OCI-LY3 (cell line): ENCODE measurements at regions not wholly inside any gene's neighbourhood (a gene's known extent, or its start where the extent isn't known, plus 50 kb on each side); places are given as distances from the start of the nearest gene placed in this dataset.

Experiments used
- H2AFZ ChIP-seq: fragments of 200-600, 300-600 bp; shearing (Covaris generic); 2 replicates; pipeline ENCODE4 v1.6.0; 2014; ENCODE audit warnings: antibody characterized with exemption, low read depth, low read length
- H3K27ac ChIP-seq: fragments of 200-600, 300-600 bp; sonication (generic); 2 replicates; pipeline ENCODE4 v1.5.1; 2014; ENCODE audit warnings: mild to moderate bottlenecking, low read length, moderate library complexity, mixed read lengths
- H3K27me3 ChIP-seq: fragments of 200-600, 300-600 bp; sonication (generic); 2 replicates; pipeline ENCODE4 v1.6.1; 2014; ENCODE audit warnings: low read depth, low read length, mixed read lengths
- H3K36me3 ChIP-seq: fragments of 200-600, 300-600 bp; sonication (generic); replicated peaks from 2 replicates; pipeline ENCODE3; 2014; ENCODE audit warnings: low read depth, low read length, mixed read lengths
- H3K4me1 ChIP-seq: fragments of 300-600, 200-600 bp; sonication (generic); 2 replicates; pipeline ENCODE4 v1.6.1; 2014; ENCODE audit warnings: low read length, mixed read lengths
- H3K4me2 ChIP-seq: fragments of 200-600, 300-600 bp; sonication (generic); 2 replicates; pipeline ENCODE4 v1.6.1; 2014; ENCODE audit warnings: low read length, mixed read lengths
- H3K4me3 ChIP-seq: fragments of 300-600, 200-600 bp; sonication (generic); 2 replicates; pipeline ENCODE4 v1.5.1; 2014; ENCODE audit warnings: antibody characterized with exemption, mild to moderate bottlenecking, low read length, moderate library complexity
- H3K79me2 ChIP-seq: fragments of 300-600, 200-600 bp; shearing (Covaris generic); 2 replicates; pipeline ENCODE4 v1.6.1; 2014; ENCODE audit warnings: mild to moderate bottlenecking, low read length, mixed read lengths
- H3K9ac ChIP-seq: fragments of 300-600, 200-600 bp; shearing (Covaris generic); 2 replicates; pipeline ENCODE4 v1.6.0; 2014; ENCODE audit warnings: mild to moderate bottlenecking, low read length, moderate library complexity
- H3K9me3 ChIP-seq: fragments of 200-600, 300-600 bp; shearing (Covaris generic); 2 replicates; pipeline ENCODE4 v1.6.1; 2014; ENCODE audit warnings: low read length, mixed read lengths; ENCODE audit not compliant: insufficient read depth
- H4K20me1 ChIP-seq: fragments of 200-600, 300-600 bp; sonication (generic); 2 replicates; pipeline ENCODE4 v1.6.1; 2016; ENCODE audit warnings: low read length, mixed read lengths; ENCODE audit not compliant: insufficient read depth
- CTCF ChIP-seq: fragments of 200-600, 300-600 bp; sonication (generic); IDR thresholded peaks from 2 replicates; pipeline ENCODE4 v1.5.1; 2014; ENCODE audit warnings: antibody characterized with exemption, low read length, low read depth
- EZH2phosphoT487 ChIP-seq: fragments of 200-600 bp; shearing (Covaris generic); IDR thresholded peaks from 2 replicates; pipeline ENCODE4 v1.6.1; 2018; ENCODE audit warnings: antibody characterized with exemption, mixed run types, low read depth

- Histone ChIP-seq H3K27me3 (no peaks in the 10 kb centered on the region), H3K4me1 (peaks cover 23% of the 10 kb centered on the region), H3K4me2 (peak overlapping the region; percentile 69), H3K27ac (peak overlapping the region; percentile 17; the same call in 1 of the 2 replicates), H2AFZ (no peak overlapping the region), H3K4me3 (no peak overlapping the region), H3K79me2 (no peaks in the 10 kb centered on the region), H3K9me3 (no peaks in the 10 kb centered on the region), H3K9ac (no peak overlapping the region), H4K20me1 (no peaks in the 10 kb centered on the region), H3K36me3 (no peaks in the 10 kb centered on the region)
- no peak for TF ChIP-seq EZH2phosphoT487
- TF ChIP-seq CTCF, result no peak
Measured at GRCh38 chr7:26532471-26532870, 240.8 kb downstream of the SNX10 start.

GRCh38 chr7:26533217-26533616, 241.6 kb downstream of the SNX10 start:
- no peaks in the 10 kb centered on the region for H3K79me2 ChIP-seq
- peaks cover 23% of the 10 kb centered on the region for H3K4me1 ChIP-seq
- H4K20me1 ChIP-seq, result no peaks in the 10 kb centered on the region
- H3K9ac ChIP-seq, result no peak overlapping the region
- H3K4me2 ChIP-seq, result no peak overlapping the region
- H3K27ac ChIP-seq, result no peak overlapping the region
- TF ChIP-seq EZH2phosphoT487 (no peak), CTCF (no peak)
- H2AFZ ChIP-seq, result no peak overlapping the region
- H3K27me3 ChIP-seq, result no peaks in the 10 kb centered on the region
- H3K4me3 ChIP-seq, result no peak overlapping the region
- no peaks in the 10 kb centered on the region for H3K36me3 ChIP-seq
- H3K9me3 ChIP-seq, result no peaks in the 10 kb centered on the region

GRCh38 chr7:26534649-26535482, 243.2 kb downstream of the SNX10 start:
- TF ChIP-seq CTCF (no peak), EZH2phosphoT487 (no peak)
- Histone ChIP-seq H3K4me1 (peaks cover 23% of the 10 kb centered on the region), H3K9ac (no peak overlapping the region), H3K9me3 (no peaks in the 10 kb centered on the region), H3K4me2 (no peak overlapping the region), H2AFZ (no peak overlapping the region), H3K36me3 (no peaks in the 10 kb centered on the region), H3K27me3 (no peaks in the 10 kb centered on the region), H3K79me2 (no peaks in the 10 kb centered on the region), H3K27ac (no peak overlapping the region), H3K4me3 (no peak overlapping the region), H4K20me1 (no peaks in the 10 kb centered on the region)

GRCh38 chr7:26535483-26536007, 243.9 kb downstream of the SNX10 start:
- H3K79me2 ChIP-seq, result no peaks in the 10 kb centered on the region
- TF ChIP-seq EZH2phosphoT487, result no peak
- TF ChIP-seq CTCF, result no peak
- H4K20me1 ChIP-seq, result no peaks in the 10 kb centered on the region
- H3K27ac ChIP-seq, result no peak overlapping the region
- H3K4me3 ChIP-seq, result no peak overlapping the region
- no peaks in the 10 kb centered on the region for H3K27me3 ChIP-seq
- H3K4me2 ChIP-seq, result no peak overlapping the region
- H3K9me3 ChIP-seq, result no peaks in the 10 kb centered on the region
- no peaks in the 10 kb centered on the region for H3K36me3 ChIP-seq
- H3K4me1 ChIP-seq, result peaks cover 23% of the 10 kb centered on the region
- H3K9ac ChIP-seq, result no peak overlapping the region
- H2AFZ ChIP-seq, result no peak overlapping the region
